HG03108 (cell line): ENCODE measurements at regions not wholly inside any gene's neighbourhood (a gene's known extent, or its start where the extent isn't known, plus 50 kb on each side); places are given as distances from the start of the nearest gene placed in this dataset.

ENCODE experiments used
- ATAC-seq: cut with Tn5 transposase; IDR thresholded peaks from one replicate; pipeline ENCODE4 v1.9.1; 2021; ENCODE audit warnings: moderate library complexity; ENCODE audit not compliant: unreplicated experiment

DNA sequence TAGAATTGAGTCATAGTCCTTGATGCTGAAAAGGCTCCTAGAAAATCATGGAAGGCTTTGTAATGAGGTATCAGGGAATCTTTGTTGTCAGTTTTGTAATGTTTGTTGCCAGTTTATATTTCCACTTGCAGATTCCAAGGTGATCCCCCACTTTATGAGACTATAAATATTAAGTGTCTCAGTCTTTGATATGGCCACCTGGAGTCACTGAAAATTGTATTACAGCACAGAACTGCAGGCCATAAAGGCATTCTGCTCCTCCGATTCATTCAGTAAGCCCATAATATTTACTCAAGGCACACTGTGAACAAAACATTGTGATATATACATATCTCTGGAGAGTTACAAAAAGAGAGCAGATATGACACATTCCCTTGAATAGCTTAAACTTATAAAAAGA, 457.8 kb upstream of the ZNF385D start:
- ATAC-seq = no peak

- no peak for ATAC-seq
Measured at GRCh38 chr3:22209578-22209977, 458.6 kb upstream of the ZNF385D start.

DNA sequence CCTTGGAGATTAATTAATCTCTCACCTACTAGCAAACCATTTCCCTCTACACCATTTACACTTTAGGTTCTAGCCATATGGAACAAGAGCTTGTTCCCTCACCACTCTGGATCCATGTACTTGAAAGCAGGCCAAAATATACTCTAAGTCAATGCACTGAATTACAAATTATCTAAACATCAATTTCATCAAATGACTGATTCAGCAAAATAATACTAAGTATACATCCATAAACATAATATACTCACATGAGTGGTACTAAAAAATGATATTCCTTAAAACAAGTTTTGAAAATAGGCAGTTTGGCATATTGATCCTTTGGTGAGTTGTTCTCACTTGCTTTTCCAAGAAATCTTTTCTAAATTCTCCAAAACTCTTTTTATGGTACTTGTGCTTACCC, 459.7 kb upstream of the ZNF385D start:
- ATAC-seq = no peak

- ATAC-seq = no peak
Measured at GRCh38 chr3:22216601-22217000, 465.6 kb upstream of the ZNF385D start.

- no peak for ATAC-seq
Measured at GRCh38 chr3:22225161-22225560, 474.2 kb upstream of the ZNF385D start.

DNA sequence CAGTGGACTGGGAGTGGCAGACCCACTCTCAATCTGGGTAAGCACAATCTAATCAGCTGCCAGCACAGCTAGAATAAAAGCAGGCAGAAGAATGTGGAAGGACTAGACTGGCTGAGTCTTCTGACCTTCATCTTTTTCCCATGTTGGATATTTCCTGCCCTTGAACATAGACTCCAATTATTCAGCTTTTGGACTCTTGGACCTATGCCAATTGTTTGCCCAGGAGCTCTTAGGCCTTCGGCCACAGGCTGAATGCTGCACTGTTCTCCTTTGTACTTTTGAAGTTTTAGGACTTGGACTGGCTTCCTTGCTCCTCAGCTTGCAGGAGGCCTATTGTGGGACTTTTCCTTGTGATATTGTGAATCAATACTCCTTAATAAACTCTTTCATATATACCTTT, 477.7 kb upstream of the ZNF385D start:
- ATAC-seq = no peak

DNA sequence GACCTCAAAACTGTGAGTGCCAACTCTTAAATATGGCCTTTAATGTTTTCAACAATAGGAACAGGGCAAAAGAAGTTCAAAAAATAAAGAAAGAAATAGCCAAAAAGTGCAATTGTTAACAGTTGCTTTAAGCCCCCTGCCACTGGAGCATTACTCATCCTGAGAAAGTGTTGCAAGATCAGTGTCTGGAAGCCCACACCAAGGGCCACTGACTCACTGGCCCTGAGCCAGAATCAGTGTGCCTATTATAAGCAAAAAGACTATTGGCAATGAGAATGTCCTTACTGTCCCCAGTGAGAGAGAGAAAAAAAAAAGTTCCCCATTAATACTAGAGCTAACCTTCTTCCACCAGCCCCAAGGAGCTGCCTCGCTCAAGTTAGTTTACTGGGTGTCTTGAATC, 480.1 kb upstream of the ZNF385D start:
- ATAC-seq = no peak

GRCh38 chr3:22236490-22237270, 485.7 kb upstream of the ZNF385D start:
- no peak for ATAC-seq

- ATAC-seq = no peak
Measured at GRCh38 chr3:22239011-22239410, 488.0 kb upstream of the ZNF385D start.

- no peak for ATAC-seq
Measured at GRCh38 chr3:22241110-22241509, 490.1 kb upstream of the ZNF385D start.

- ATAC-seq = no peak
Measured at GRCh38 chr3:22244761-22245521, 493.9 kb upstream of the ZNF385D start.

- ATAC-seq = no peak
Measured at GRCh38 chr3:22245811-22246583, 495.0 kb upstream of the ZNF385D start.

GRCh38 chr3:22249658-22250057, 498.6 kb upstream of the ZNF385D start:
- ATAC-seq = no peak

- ATAC-seq = no peak
Measured at GRCh38 chr3:22257252-22257651, 506.2 kb upstream of the ZNF385D start.

- ATAC-seq = no peak
Measured at GRCh38 chr3:22262386-22262785, 511.4 kb upstream of the ZNF385D start.

GRCh38 chr3:22263042-22263441, 512.0 kb upstream of the ZNF385D start:
- ATAC-seq = no peak

DNA sequence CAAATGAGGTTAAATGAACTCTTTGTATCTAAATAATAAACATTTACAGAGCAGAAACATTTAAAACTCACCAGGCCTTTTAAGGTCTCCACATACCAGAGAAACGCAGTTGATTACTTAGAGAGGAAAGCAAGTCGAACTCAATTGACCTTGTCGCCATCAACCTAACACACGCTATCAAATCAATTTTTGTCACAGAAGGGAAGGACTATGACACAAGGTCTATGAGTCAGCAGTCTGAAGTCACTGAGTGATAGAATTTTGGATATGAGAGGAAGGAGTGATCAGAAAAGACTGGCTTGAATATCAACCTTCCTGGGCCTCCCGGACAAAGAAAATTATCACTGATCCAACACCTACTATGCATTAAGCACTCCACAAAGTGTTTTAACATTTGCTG, 514.4 kb upstream of the ZNF385D start:
- ATAC-seq = no peak

- no peak for ATAC-seq
Measured at GRCh38 chr3:22269831-22270230, 518.8 kb upstream of the ZNF385D start.

DNA sequence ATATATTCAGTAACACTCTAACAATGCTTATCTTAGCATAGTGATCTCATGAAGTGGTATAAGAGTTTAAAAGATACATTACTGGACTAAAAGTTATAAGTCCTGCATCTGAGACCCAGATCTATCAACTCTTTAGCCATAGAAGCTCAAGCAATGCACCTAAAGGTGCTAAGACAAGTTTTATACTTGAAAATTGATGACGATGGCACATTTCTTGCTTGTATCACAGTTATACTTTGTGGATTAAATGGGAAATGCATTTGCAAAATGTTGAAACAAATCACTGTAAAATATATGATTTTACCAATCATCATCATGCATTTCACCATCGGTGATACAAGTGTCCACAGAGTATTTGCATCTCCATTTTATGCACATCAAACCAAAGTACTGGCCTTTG, 525.3 kb upstream of the ZNF385D start:
- ATAC-seq = no peak

GRCh38 chr3:22284559-22284958, 533.5 kb upstream of the ZNF385D start:
- ATAC-seq = no peak

DNA sequence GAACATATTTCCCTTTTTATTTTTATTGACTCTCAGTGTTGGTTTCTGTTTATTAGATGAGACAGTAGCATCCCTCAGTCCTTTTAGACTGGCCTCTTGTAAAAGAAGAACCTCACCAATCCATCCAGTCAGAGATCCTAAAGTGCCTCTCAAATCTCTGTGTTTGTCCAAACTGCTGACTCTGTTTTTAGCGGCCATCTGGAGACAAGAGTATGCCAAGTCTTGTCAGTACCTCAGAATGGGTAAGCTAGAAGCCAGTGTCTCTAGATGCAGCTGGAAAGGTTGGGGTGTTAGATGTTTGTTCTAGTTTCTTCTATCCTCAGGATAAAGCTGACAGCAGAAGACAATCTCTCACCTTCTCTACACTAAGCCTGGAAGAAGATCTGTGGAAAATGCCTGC, 537.7 kb upstream of the ZNF385D start:
- ATAC-seq = no peak

- no peak for ATAC-seq
Measured at GRCh38 chr3:22292681-22293080, 541.7 kb upstream of the ZNF385D start.
